ENCODE measurements at regions not wholly inside any gene's neighbourhood (a gene's known extent, or its start where the extent isn't known, plus 50 kb on each side); places are given as distances from the start of the nearest gene placed in this dataset.

GRCh38 chr7:26485367-26485934, 193.8 kb downstream of the SNX10 start:
- in situ Hi-C loops (cut with HindIII; ENCODE audit: low sequenced_read_pairs) = no loop called here

DNA sequence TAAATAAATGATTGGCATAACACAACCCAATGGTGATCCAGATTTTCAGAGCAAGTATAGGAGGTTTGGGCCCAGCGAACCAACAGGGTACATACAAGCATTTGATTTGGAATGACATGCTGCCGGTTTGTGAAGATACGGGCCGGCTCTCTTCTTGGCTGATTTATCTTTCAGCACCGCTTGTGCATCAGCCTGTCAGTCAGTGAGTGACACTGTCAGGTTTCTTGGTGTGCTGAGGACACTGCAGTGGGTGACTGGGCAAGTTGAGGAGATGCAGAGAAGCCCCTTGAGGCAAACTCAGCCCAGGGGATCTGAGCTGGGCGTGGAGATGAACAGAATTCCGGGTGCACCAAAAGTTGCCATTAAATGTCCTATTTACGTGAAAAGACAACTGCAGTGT, 194.5 kb downstream of the SNX10 start:
- in situ Hi-C loops (cut with HindIII; ENCODE audit: low sequenced_read_pairs) = no loop called here

DNA sequence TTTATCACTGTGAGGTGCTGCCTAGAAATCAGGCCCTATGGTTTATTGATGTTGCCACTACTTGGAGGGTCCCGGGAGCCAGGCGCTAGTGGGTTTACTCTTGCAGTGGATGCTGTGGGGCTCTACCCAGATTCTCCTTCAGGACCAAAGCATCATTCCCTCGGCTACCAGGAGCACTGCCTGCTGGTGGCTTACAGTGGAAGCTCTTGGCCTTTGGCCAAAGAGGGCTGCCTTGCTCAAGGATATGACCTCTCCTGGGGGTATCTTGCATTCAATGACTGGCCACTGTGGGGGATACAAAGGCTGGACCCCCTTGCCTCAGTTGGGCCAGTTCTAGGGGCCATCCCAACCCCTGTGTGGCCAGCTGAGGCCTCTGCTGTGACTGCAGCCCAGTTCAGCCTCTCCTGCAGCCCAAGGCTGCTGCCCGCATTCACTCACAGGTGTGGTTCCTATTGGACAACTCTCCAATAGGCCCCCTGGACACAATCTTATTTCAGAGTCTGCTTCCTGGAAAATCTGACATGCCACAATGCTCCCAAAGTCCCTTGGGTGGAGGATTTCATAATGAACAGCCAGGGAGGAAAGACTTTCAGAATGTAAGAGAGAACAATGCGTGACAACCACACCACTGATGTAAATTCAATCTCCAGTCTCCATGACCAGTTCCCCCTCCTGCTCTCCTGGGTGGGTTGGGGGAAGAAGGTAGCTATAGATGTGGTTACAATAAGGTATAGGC, 196.3 kb downstream of the SNX10 start:
- in situ Hi-C loops (cut with HindIII; ENCODE audit: low sequenced_read_pairs) = no loop called here

DNA sequence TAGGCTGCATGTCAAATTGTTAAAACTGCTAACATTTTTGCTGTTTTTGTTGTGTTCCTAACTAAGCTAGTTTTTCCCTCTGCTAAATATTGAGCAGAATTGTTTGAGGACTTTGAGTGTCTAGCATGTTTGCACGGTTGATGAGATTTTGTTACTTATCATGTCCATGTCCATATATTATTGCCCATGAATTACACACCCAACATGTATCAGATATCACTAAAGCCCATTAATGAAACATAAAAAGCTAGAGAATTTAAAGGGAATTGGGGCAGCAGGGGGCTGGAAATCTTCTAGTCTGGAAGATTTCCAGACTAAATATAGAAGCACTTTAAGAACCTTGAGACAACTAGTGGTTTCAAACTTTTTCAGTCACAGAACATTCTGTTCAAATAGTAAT, 197.7 kb downstream of the SNX10 start:
- in situ Hi-C loops (cut with HindIII; ENCODE audit: low sequenced_read_pairs) = no loop called here

DNA sequence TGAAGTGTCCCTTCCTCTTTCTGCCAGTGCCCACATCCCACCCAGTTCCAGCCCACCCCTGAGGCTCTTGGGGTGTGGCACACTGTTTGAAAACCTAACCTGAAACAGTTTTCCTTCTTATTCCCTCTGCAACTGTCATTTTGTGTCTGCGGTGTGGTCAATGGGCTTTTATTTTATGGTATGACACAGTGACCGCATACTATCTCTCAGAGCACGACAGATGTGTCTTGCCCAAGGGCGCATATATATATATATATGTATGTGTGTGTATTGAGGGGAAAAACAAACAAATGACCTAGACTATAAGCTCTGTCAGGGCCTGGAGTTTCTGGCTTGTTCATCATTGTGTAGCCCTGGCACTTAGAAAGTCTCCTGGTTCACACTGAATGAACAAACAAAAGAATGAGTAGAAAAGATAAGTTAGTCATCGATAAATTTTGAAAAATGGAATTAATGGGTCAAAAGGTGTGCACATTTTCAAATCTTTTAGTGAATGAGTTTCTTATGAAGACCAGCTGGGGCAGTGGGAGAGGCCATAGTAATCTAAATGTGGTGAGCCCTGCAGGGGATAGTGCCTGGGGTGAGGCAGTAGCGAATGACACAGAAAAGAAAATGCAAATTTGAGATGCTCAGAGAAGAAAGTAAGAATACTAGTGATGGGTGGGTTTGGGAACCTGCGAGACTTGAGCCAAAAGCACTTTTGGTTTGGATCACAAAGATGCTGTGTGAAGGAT, 198.4 kb downstream of the SNX10 start:
- in situ Hi-C loops (cut with HindIII; ENCODE audit: low sequenced_read_pairs) = loop anchor here (5.0 kb wide), 1 partner anchor 53 kb away; no protein-coding TSS in a partner anchor

DNA sequence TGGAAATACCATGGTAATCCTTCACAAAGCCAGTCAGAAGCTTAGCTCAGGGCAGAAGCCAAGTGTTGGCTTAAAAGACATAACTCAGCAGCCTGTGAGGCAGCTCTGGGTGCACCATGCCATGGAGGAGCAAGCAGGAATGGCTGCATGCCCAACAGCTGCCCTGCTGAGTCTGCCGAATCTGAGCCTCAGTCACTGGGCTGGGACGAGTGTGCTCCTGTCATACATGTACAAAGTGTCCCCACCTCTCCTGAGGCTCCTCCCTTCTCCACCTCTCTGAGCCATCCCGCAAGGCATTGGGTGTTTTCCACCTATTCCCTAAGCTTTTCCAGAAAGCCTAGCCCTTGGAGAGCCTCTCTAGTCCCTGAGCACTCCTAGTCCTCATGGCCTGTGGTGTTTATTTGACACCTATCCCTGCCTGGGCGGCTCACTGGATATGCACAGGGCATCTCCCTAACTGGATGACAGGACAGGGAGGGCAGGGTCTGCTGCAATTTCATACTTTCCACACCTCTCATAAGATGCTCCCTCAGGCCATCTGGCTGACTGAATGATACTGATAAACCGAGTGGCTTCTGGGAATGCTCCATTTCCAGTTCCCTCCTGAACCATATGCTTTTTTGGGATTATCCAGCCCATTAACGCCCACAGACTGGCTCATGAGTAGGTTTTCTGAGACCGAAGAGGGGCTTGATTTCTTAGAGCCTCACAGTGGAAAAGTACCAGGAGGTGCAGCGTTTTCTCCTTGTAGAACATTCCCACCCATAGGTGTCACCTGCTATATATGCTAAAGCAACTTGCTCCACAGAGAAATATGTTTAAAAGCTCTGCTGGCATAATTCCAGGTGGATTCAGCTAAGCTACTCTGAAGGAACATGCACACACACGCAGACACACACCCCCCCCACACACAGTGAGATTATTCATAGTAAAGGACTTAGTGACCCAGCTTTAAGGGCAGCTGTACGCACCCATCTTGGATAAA, 199.3 kb downstream of the SNX10 start:
- in situ Hi-C loops (cut with HindIII; ENCODE audit: low sequenced_read_pairs) = loop anchor here (5.0 kb wide), 1 partner anchor 54 kb away; no protein-coding TSS in a partner anchor

- in situ Hi-C loops (cut with HindIII; ENCODE audit: low sequenced_read_pairs) = loop anchor here (5.0 kb wide), 1 partner anchor 56 kb away; no protein-coding TSS in a partner anchor
These were observed 201.2 kb downstream of the SNX10 start for GRCh38 chr7:26492816-26493215.

GRCh38 chr7:26493737-26494428, 202.2 kb downstream of the SNX10 start:
- in situ Hi-C loops (cut with HindIII; ENCODE audit: low sequenced_read_pairs) = loop anchor here (5.0 kb wide), 1 partner anchor 57 kb away; no protein-coding TSS in a partner anchor

DNA sequence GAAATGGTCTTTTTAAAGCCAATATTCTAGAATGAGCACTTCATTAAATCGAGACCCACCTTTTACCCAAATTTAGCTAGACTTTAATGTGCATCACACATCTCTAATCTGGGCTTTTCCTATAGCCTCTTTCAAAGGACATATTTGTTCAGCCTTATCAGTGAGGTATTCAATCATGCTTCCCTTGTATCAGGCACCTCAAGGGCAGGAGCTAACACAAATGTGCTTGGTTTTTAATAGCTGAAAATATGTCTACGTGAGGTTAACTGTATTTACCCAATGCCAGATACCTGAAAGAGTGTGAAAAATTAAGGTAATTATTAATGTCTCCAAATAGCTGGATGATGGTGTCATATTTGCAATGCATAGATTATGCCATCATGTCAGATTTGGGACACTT, 203.9 kb downstream of the SNX10 start:
- in situ Hi-C loops (cut with HindIII; ENCODE audit: low sequenced_read_pairs) = no loop called here

GRCh38 chr7:26497801-26498596, 206.3 kb downstream of the SNX10 start:
- in situ Hi-C loops (cut with HindIII; ENCODE audit: low sequenced_read_pairs) = no loop called here

- in situ Hi-C loops (cut with HindIII; ENCODE audit: low sequenced_read_pairs) = no loop called here
These were observed 207.7 kb downstream of the SNX10 start for GRCh38 chr7:26499315-26499897.

- in situ Hi-C loops (cut with HindIII; ENCODE audit: low sequenced_read_pairs) = no loop called here
These were observed 209.2 kb downstream of the SNX10 start for GRCh38 chr7:26500749-26501352.

DNA sequence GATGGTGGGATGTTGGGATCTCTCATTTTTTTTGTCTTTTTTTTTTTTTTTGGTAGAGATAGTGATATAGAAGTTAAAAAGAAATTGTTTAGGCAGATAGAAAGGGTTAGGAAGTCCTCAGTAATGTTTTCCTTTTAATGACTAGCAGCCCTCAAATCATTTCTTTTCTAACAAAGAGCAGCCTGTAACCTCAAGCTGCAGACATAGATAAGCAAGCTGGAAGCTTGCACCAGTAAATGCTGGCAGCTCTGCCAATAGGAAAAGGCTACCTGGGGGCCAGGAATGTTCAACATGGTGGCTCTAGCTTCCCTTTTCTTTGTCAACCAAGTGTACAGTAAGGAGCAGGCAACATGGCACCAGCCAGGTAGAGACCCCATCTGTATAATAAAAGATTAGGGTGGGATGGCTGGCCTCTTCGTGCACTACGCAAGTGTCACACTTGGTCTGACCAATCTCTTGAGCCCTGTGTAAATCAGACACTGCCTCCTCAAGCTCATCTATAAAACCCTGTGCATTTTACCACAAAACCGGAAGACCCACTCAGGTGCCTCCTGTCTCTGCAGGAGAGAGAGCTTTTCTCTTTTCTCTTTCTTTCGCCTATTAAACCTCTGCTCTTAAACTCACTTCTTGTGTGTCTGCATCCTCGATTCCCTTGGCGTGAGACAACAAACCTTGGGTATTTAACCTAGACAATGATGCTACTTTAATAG, 212.9 kb downstream of the SNX10 start:
- in situ Hi-C loops (cut with HindIII; ENCODE audit: low sequenced_read_pairs) = no loop called here

DNA sequence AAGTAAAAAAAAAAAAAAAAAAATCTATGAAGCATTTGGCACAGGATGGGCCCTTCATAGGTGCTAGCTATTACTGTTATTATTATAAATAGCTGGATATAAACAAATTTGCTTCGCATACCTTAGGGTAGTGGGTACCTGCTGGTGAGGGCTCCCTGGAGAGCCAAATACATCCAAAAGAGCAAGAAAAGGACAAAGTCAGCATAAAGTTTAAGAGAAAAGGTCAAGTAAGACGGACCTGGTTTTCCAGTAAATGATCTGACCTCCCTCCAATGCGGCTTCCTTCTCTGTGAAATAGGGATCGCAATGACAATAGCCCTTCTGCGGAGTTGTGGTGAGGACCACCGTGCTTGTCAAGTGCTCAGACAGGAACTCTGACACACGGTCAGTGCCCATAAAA, 214.5 kb downstream of the SNX10 start:
- in situ Hi-C loops (cut with HindIII; ENCODE audit: low sequenced_read_pairs) = no loop called here

- in situ Hi-C loops (cut with HindIII; ENCODE audit: low sequenced_read_pairs) = no loop called here
These were observed 215.7 kb downstream of the SNX10 start for GRCh38 chr7:26507108-26507987.

DNA sequence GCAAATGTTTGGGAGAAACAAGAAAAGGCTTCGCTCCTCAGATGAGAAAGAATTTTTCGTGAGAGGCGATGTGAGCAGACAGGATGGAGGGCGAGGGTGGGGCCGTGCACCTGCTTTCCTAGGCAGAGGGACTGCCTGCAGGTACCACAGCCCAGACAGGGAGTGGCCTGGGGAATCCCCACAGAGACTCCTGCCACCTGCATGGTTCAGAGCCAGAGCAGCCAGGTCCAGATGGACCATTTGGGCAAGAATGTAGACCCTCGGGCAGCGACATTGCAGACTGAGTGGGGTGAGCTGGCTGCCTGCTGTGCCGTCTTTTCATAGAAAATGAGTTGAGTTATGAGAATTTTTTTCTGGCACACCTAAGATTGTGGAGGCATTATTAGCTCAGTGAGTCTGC, 216.8 kb downstream of the SNX10 start:
- in situ Hi-C loops (cut with HindIII; ENCODE audit: low sequenced_read_pairs) = no loop called here

GRCh38 chr7:26508917-26509316, 217.3 kb downstream of the SNX10 start:
- in situ Hi-C loops (cut with HindIII; ENCODE audit: low sequenced_read_pairs) = no loop called here

All from endothelial cell of hepatic sinusoid (primary cell).